ENCODE measurements at regions not wholly inside any gene's neighbourhood (a gene's known extent, or its start where the extent isn't known, plus 50 kb on each side); places are given as distances from the start of the nearest gene placed in this dataset.

DNA sequence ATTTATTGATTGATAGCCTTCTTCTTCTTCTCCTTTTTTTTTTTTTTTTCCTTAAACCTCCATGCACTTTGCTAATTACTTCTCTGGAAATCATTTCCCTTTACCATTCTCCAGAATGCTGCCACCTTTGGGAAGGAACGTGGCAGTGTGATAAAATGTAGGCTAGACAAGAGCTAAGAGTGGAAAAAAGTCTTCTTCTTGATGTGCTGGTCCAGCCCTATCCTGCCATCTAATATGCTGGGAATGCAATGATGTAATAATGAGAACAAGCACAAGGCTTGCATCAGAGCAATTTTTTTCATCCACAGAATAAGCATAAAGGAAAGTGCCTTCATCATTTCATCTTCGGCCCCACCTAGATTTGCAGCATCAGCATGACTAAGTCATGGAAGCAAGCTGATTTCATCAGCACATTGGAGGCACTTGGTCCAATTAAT is 128.7 kb upstream of the ZFHX3 start:
- intact Hi-C loops (cut with DNase I): loop anchor here in 1 of 2 donors (10.0 kb wide), 1 partner anchor 332 kb away; no protein-coding TSS in a partner anchor
- H3K27me3 ChIP-seq (ENCODE audit: control insufficient read depth in 1 of 2, insufficient read depth in 2 of 2, low read length in 1 of 2): no peaks in the 10 kb centered on the region
- peaks cover 0 to 5% of the 10 kb centered on the region in 2 donors for H3K4me1 ChIP-seq (ENCODE audit: control insufficient read depth in 1 of 2, insufficient read depth in 2 of 2, low read length in 2 of 2)
- ATAC-seq (ENCODE audit: low FRiP score): no peak
- H3K27ac ChIP-seq (ENCODE audit: low read depth in 1 of 2, low read length in 2 of 2): no peak overlapping the region
- no peaks in the 10 kb centered on the region for H3K36me3 ChIP-seq (ENCODE audit: control insufficient read depth in 1 of 2, insufficient read depth in 2 of 2, low read length in 1 of 2)
- H3K9me3 ChIP-seq (ENCODE audit: control insufficient read depth, low read length): no peaks in the 10 kb centered on the region
- no peak for DNase-seq
- 53 to 61% methylated on average over 2 of the region's 2 CpGs for WGBS, 2 donors
- no peak overlapping the region for H3K4me3 ChIP-seq (ENCODE audit: low read length in 2 of 2)

DNA sequence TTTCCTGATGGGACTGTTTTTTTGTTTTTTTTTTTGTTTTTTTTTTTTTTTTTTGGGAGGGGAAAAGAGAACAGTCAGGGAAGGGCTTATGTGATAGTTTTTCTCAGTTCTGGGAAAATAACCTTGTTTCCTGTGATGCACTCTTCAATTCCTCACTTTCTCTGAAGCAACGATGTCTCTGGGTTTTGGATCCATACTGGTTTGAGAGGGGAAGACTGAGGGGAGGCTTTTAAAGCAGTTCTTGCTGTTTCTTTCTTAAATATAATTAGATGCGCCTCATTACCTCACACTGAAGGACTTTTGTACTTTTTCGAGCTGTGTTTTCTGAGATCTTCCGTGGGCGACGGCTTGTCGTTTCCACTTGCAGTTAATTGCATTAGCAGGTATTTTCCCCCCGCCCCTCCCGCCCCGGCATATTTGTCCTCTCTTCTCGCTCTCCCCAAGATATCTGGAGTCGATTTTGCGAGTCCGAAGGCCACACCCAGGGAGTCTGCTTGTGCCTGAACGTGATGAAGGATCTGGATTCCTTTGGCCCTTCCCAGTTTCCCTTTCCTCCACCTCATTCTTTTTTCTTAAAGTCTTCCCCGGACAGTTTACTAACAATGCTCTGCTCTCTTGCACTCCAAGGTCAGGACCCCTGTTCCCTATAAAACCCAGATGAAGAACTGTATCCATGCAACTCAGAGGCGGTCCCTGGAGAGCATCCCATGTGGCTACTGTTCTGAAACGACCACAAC is 125.2 kb upstream of the ZFHX3 start:
- no peaks in the 10 kb centered on the region for H3K36me3 ChIP-seq (ENCODE audit: control insufficient read depth in 1 of 2, insufficient read depth in 2 of 2, low read length in 1 of 2)
- intact Hi-C loops (cut with DNase I): loop anchor here (2.0 to 10.0 kb wide), 4 partner anchors 81 to 328 kb away; no protein-coding TSS in a partner anchor
- H3K4me3 ChIP-seq (ENCODE audit: low read length in 2 of 2): peak overlapping the region in 1 of 2 donors; percentile 20
- peaks cover 0 to 5% of the 10 kb centered on the region in 2 donors for H3K4me1 ChIP-seq (ENCODE audit: control insufficient read depth in 1 of 2, insufficient read depth in 2 of 2, low read length in 2 of 2)
- H3K9me3 ChIP-seq (ENCODE audit: control insufficient read depth, low read length): no peaks in the 10 kb centered on the region
- WGBS, 2 donors: 19 to 24% methylated on average over 18 of the region's 18 CpGs
- H3K27ac ChIP-seq (ENCODE audit: low read depth in 1 of 2, low read length in 2 of 2): peak overlapping the region; percentile 72 to 97
- DNase-seq (no peak), ATAC-seq (ENCODE audit: low FRiP score) (peak; percentile 6)
- no peaks in the 10 kb centered on the region for H3K27me3 ChIP-seq (ENCODE audit: control insufficient read depth in 1 of 2, insufficient read depth in 2 of 2, low read length in 1 of 2)

DNA sequence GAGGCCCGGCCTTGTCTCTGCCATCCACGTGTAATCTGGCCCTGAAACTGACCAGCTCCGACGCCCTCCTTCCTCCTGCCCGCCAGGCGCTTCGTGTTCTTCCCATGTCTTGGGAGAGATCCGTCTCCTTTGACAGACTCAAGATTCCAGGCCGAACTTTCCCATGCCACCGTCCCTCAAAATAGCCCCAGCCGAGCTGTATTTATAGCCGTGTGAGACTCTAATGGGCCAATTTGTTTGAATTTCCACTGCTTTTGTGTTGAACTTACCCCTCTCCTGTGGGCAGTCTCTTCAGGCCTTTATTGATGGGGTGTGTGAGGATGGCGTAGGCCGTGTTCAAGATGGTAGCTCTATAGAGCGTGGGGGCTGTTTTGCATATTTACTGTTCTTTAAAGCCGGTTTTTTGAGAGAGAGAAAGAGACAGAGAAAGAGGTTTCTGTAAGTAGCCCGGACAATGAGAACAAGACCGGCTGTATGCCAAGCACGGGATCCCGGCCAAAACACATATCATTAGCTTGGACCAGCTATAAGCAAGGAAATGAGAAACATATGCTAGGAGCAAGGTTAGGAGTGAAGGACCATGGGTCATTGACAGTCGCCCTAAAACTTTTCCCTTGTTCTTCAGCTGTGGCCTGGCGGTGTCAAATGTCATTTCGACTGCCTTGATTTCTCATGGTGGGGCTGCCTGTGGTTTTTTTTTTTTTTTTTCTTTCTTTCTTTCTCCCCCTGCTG is 124.5 kb upstream of the ZFHX3 start:
- no peak overlapping the region for H3K4me3 ChIP-seq (ENCODE audit: low read length in 2 of 2)
- H3K4me1 ChIP-seq (ENCODE audit: control insufficient read depth in 1 of 2, insufficient read depth in 2 of 2, low read length in 2 of 2): peaks cover 0 to 5% of the 10 kb centered on the region in 2 donors
- ATAC-seq (ENCODE audit: low FRiP score) (peak; percentile 73), DNase-seq (peak; percentile 83 to 93)
- peak overlapping the region; percentile 76 to 94 for H3K27ac ChIP-seq (ENCODE audit: low read depth in 1 of 2, low read length in 2 of 2)
- no peaks in the 10 kb centered on the region for H3K9me3 ChIP-seq (ENCODE audit: control insufficient read depth, low read length)
- intact Hi-C loops (cut with DNase I): loop anchor here (2.0 to 10.0 kb wide), 4 partner anchors 80 to 328 kb away; no protein-coding TSS in a partner anchor
- no peaks in the 10 kb centered on the region for H3K27me3 ChIP-seq (ENCODE audit: control insufficient read depth in 1 of 2, insufficient read depth in 2 of 2, low read length in 1 of 2)
- no peaks in the 10 kb centered on the region for H3K36me3 ChIP-seq (ENCODE audit: control insufficient read depth in 1 of 2, insufficient read depth in 2 of 2, low read length in 1 of 2)
- WGBS, 2 donors: 5 to 8% methylated on average over 23 of the region's 23 CpGs

DNA sequence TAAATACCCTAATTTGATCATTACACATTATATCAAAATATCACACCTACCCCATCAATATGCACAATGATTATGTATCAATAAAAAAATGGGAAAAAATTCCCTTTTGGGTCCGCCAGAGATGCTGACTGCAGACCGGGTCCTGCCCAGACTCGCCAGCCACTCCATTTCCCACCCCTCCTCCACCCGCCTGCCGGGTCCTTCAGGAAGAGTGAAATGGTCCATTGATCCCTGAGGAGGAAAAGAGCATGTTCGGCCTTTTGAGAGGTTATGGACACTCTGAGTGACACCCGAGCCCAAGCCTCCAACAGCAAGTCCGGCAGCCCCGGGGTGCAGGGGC is 123.9 kb upstream of the ZFHX3 start:
- peak overlapping the region; percentile 76 to 94 for H3K27ac ChIP-seq (ENCODE audit: low read depth in 1 of 2, low read length in 2 of 2)
- no peak for DNase-seq

DNA sequence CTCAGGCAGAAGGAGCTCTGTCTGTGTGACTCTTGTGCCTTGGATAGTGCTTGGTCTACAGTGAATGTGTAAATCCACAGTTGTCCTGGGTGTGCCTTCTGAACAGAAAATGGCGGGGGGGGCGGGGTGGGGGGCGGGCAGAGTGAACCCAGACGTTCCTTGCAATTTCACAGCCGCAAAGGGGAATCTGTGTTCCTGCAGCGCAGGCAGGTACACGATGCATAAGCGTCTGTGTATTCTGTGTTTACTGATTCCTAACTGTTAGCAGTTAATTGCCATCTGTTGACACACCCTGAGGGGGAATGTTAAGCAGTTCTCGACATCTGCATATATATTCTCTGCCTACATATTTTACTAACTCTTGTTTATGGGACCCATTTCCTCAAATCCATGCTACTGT is 123.5 kb upstream of the ZFHX3 start:
- no peaks in the 10 kb centered on the region for H3K9me3 ChIP-seq (ENCODE audit: control insufficient read depth, low read length)
- peaks cover 0 to 8% of the 10 kb centered on the region in 2 donors for H3K4me1 ChIP-seq (ENCODE audit: control insufficient read depth in 1 of 2, insufficient read depth in 2 of 2, low read length in 2 of 2)
- no peak for DNase-seq
- no peaks in the 10 kb centered on the region for H3K36me3 ChIP-seq (ENCODE audit: control insufficient read depth in 1 of 2, insufficient read depth in 2 of 2, low read length in 1 of 2)
- H3K27me3 ChIP-seq (ENCODE audit: control insufficient read depth in 1 of 2, insufficient read depth in 2 of 2, low read length in 1 of 2): no peaks in the 10 kb centered on the region
- 74 to 77% methylated on average over 9 of the region's 9 CpGs for WGBS, 2 donors
- no peak overlapping the region for H3K4me3 ChIP-seq (ENCODE audit: low read length in 2 of 2)
- peak overlapping the region in 1 of 2 donors; percentile 27 for H3K27ac ChIP-seq (ENCODE audit: low read depth in 1 of 2, low read length in 2 of 2)
- intact Hi-C loops (cut with DNase I): loop anchor here (5.0 to 10.0 kb wide), 3 partner anchors 79 to 327 kb away; no protein-coding TSS in a partner anchor
- ATAC-seq (ENCODE audit: low FRiP score): no peak

More for the DNA sequence above, 123.9 kb upstream of the ZFHX3 start:
- intact Hi-C loops (cut with DNase I): loop anchor here (2.0 to 10.0 kb wide), 4 partner anchors 80 to 327 kb away; no protein-coding TSS in a partner anchor
- Histone ChIP-seq H3K4me3 (ENCODE audit: low read length in 2 of 2) (no peak overlapping the region), H3K9me3 (ENCODE audit: control insufficient read depth, low read length) (no peaks in the 10 kb centered on the region), H3K27me3 (ENCODE audit: control insufficient read depth in 1 of 2, insufficient read depth in 2 of 2, low read length in 1 of 2) (no peaks in the 10 kb centered on the region), H3K36me3 (ENCODE audit: control insufficient read depth in 1 of 2, insufficient read depth in 2 of 2, low read length in 1 of 2) (no peaks in the 10 kb centered on the region), H3K4me1 (ENCODE audit: control insufficient read depth in 1 of 2, insufficient read depth in 2 of 2, low read length in 2 of 2) (peaks cover 0 to 5% of the 10 kb centered on the region in 2 donors)
- no peak for ATAC-seq (ENCODE audit: low FRiP score)
- WGBS, 2 donors: 57 to 62% methylated on average over 9 of the region's 9 CpGs

DNA sequence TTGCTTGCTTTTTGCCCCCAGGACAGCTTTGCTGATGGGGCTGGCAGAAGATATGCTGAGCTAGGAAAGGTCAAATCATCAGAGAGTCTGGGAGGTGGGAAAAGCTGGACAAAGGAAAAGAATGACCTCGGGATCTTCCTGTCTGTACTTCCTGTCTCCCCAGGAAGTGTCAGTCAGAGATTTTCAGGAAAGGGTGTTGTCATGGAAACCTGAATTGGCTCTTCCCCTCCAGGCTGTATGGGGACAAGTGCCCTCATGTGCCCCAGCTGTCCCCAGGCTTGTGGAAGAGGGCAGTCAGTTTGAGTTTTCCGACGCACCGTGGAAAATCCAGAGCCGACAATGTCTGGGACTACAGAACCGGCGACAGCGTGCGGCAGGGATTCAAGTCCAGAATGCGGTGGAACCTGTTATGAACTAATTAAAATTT is 122.7 kb upstream of the ZFHX3 start:
- Histone ChIP-seq H3K4me1 (ENCODE audit: control insufficient read depth in 1 of 2, insufficient read depth in 2 of 2, low read length in 2 of 2) (peaks cover 0 to 11% of the 10 kb centered on the region in 2 donors), H3K9me3 (ENCODE audit: control insufficient read depth, low read length) (no peaks in the 10 kb centered on the region), H3K4me3 (ENCODE audit: low read length in 2 of 2) (no peak overlapping the region), H3K36me3 (ENCODE audit: control insufficient read depth in 1 of 2, insufficient read depth in 2 of 2, low read length in 1 of 2) (no peaks in the 10 kb centered on the region), H3K27ac (ENCODE audit: low read depth in 1 of 2, low read length in 2 of 2) (peak overlapping the region in 1 of 2 donors; percentile 44), H3K27me3 (ENCODE audit: control insufficient read depth in 1 of 2, insufficient read depth in 2 of 2, low read length in 1 of 2) (no peaks in the 10 kb centered on the region)
- intact Hi-C loops (cut with DNase I): loop anchor here (5.0 to 10.0 kb wide), 3 partner anchors 78 to 326 kb away; no protein-coding TSS in a partner anchor
- 73 to 77% methylated on average over 10 of the region's 10 CpGs for WGBS, 2 donors
- ATAC-seq (ENCODE audit: low FRiP score) (no peak), DNase-seq (no peak)

DNA sequence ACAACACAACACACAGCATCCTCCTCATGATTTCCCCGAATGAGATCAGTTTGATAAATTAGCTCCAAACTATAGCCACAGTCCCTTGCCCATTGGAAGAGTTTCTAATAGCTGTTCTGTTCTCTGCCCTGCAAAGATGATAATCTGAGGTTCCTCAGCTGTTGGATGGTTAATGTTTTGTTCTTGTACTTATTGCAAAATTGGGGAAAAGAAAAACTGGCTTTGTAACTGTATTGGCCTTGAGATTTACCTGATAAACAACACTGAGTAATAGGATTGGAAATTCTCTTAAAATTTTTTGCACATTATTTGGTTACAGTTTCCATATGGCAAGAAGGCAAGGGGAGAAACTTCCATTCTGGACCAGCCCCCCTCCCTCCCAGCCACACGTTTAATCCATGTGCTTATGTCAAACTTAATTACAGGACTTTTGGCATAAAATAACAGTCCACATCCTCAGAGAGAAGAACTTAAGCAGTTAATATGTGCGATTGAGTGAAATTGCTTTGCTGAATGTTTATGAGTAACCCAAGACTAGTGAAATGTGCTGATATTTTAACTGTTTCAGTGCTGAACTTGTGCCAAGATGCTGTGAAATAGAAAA is 119.1 kb upstream of the ZFHX3 start:
- H3K36me3 ChIP-seq (ENCODE audit: control insufficient read depth in 1 of 2, insufficient read depth in 2 of 2, low read length in 1 of 2): no peaks in the 10 kb centered on the region
- H3K4me3 ChIP-seq (ENCODE audit: low read length in 2 of 2): peak overlapping the region; percentile 11 to 38
- H3K27me3 ChIP-seq (ENCODE audit: control insufficient read depth in 1 of 2, insufficient read depth in 2 of 2, low read length in 1 of 2): no peaks in the 10 kb centered on the region
- ATAC-seq (ENCODE audit: low FRiP score) (peak; percentile 26), DNase-seq (no peak)
- intact Hi-C loops (cut with DNase I): no loop called here
- no peaks in the 10 kb centered on the region for H3K9me3 ChIP-seq (ENCODE audit: control insufficient read depth, low read length)
- H3K4me1 ChIP-seq (ENCODE audit: control insufficient read depth in 1 of 2, insufficient read depth in 2 of 2, low read length in 2 of 2): peaks cover 0 to 6% of the 10 kb centered on the region in 2 donors
- H3K27ac ChIP-seq (ENCODE audit: low read depth in 1 of 2, low read length in 2 of 2): peak overlapping the region; percentile 56 to 63
- WGBS, 2 donors: 2 to 4% methylated on average over 3 of the region's 3 CpGs

DNA sequence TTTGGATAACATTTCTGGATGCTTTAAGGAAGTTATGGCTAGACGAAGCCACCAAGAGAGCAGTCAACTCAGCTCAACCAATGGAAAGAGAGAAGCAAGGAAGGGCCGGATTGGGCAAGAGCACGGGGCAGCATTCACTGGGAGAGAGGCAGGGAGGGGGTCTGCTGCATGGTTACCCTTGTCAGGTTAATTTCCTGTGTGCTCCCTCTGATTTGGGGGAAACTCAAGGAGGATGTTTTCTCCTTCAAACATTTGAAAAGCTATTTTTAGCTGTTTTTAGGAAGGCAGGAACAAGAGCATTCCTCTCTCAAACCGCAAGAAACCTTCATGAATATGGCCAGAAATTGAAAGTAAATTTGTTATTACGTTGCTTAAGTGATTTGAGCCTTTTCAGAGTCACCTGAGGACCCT is 118.5 kb upstream of the ZFHX3 start:
- no peaks in the 10 kb centered on the region for H3K27me3 ChIP-seq (ENCODE audit: control insufficient read depth in 1 of 2, insufficient read depth in 2 of 2, low read length in 1 of 2)
- no peak for ATAC-seq (ENCODE audit: low FRiP score)
- peaks cover 0 to 6% of the 10 kb centered on the region in 2 donors for H3K4me1 ChIP-seq (ENCODE audit: control insufficient read depth in 1 of 2, insufficient read depth in 2 of 2, low read length in 2 of 2)
- WGBS, 2 donors: 0 to 2% methylated on average over 5 of the region's 5 CpGs
- H3K27ac ChIP-seq (ENCODE audit: low read depth in 1 of 2, low read length in 2 of 2): peak overlapping the region in 1 of 2 donors; percentile 72
- H3K4me3 ChIP-seq (ENCODE audit: low read length in 2 of 2): peak overlapping the region; percentile 11 to 38
- no peaks in the 10 kb centered on the region for H3K9me3 ChIP-seq (ENCODE audit: control insufficient read depth, low read length)
- no peaks in the 10 kb centered on the region for H3K36me3 ChIP-seq (ENCODE audit: control insufficient read depth in 1 of 2, insufficient read depth in 2 of 2, low read length in 1 of 2)
- intact Hi-C loops (cut with DNase I): no loop called here
- no peak for DNase-seq

Measured in aorta (tissue), 5 donors.